ENCODE measurements at regions not wholly inside any gene's neighbourhood (a gene's known extent, or its start where the extent isn't known, plus 50 kb on each side); places are given as distances from the start of the nearest gene placed in this dataset.

DNA sequence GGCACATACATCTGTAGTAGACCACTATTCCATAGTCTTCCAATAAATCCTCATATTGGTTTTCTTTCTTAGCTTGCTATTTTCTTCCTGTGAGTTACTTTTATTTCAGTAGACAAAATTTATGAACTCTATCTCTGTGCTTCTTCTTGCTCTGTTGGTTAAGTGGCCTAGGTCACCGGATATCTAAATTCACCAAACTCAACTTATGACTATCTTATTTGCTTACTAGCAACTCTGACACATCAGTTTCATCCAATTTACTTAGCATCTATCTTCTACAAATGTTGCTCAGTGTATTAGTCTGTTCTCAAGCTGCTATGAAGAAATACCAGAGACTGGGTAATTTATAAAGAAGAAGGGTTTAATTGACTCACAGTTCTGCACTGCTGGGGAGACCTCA lies 432.5 kb upstream of the FSIP2 start:
- H3K36me3 ChIP-seq (ENCODE audit: control insufficient read depth, insufficient read depth, low read length) = no peaks in the 10 kb centered on the region
- in situ Hi-C loops (cut with HindIII; ENCODE audit: low pct_unique_long_range_greater_than_20kb, low sequenced_read_pairs) (no loop called here), intact Hi-C loops (cut with micrococcal nuclease; ENCODE audit: unreplicated experiment) (no loop called here)
- H3K27me3 ChIP-seq (ENCODE audit: control insufficient read depth, insufficient read depth, low read length) = no peaks in the 10 kb centered on the region
- H3K27ac ChIP-seq (ENCODE audit: low read length) = no peak overlapping the region
- no peak overlapping the region for H3K4me3 ChIP-seq (ENCODE audit: low read depth in 2 of 2, low read length in 2 of 2)
- ChIA-PET POLR2A (no interaction called here), CTCF (no interaction called here)
- DNase-seq (ENCODE audit: low read depth, low spot score) (no peak), ATAC-seq (no peak)
- TF ChIP-seq SIN3A (IDR thresholded peaks at IDR 0.05; ENCODE audit: borderline replicate concordance, insufficient read depth, low read depth, low read length) (no peak), TCF7L2 (IDR thresholded peaks at IDR 0.05; ENCODE audit: low read depth, low read length) (no peak), POLR2AphosphoS5 (IDR thresholded peaks at IDR 0.05; ENCODE audit: low read depth, low read length) (no peak)
- TF ChIP-seq, protein P1, sequence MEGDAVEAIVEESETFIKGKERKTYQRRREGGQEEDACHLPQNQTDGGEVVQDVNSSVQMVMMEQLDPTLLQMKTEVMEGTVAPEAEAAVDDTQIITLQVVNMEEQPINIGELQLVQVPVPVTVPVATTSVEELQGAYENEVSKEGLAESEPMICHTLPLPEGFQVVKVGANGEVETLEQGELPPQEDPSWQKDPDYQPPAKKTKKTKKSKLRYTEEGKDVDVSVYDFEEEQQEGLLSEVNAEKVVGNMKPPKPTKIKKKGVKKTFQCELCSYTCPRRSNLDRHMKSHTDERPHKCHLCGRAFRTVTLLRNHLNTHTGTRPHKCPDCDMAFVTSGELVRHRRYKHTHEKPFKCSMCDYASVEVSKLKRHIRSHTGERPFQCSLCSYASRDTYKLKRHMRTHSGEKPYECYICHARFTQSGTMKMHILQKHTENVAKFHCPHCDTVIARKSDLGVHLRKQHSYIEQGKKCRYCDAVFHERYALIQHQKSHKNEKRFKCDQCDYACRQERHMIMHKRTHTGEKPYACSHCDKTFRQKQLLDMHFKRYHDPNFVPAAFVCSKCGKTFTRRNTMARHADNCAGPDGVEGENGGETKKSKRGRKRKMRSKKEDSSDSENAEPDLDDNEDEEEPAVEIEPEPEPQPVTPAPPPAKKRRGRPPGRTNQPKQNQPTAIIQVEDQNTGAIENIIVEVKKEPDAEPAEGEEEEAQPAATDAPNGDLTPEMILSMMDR (IDR thresholded peaks at IDR 0.05) = no peak
- TF ChIP-seq, protein P2, sequence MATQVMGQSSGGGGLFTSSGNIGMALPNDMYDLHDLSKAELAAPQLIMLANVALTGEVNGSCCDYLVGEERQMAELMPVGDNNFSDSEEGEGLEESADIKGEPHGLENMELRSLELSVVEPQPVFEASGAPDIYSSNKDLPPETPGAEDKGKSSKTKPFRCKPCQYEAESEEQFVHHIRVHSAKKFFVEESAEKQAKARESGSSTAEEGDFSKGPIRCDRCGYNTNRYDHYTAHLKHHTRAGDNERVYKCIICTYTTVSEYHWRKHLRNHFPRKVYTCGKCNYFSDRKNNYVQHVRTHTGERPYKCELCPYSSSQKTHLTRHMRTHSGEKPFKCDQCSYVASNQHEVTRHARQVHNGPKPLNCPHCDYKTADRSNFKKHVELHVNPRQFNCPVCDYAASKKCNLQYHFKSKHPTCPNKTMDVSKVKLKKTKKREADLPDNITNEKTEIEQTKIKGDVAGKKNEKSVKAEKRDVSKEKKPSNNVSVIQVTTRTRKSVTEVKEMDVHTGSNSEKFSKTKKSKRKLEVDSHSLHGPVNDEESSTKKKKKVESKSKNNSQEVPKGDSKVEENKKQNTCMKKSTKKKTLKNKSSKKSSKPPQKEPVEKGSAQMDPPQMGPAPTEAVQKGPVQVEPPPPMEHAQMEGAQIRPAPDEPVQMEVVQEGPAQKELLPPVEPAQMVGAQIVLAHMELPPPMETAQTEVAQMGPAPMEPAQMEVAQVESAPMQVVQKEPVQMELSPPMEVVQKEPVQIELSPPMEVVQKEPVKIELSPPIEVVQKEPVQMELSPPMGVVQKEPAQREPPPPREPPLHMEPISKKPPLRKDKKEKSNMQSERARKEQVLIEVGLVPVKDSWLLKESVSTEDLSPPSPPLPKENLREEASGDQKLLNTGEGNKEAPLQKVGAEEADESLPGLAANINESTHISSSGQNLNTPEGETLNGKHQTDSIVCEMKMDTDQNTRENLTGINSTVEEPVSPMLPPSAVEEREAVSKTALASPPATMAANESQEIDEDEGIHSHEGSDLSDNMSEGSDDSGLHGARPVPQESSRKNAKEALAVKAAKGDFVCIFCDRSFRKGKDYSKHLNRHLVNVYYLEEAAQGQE (IDR thresholded peaks at IDR 0.05; ENCODE audit: insufficient read depth in 1 of 2, low read depth in 2 of 2, low read length in 1 of 2) = no peak
- no TSS peak for BruUV-seq (replicated peaks)
- H3K4me1 ChIP-seq (ENCODE audit: control insufficient read depth, insufficient read depth, low read length) = no peaks in the 10 kb centered on the region
- no peaks in the 10 kb centered on the region for H3K9me3 ChIP-seq (ENCODE audit: control insufficient read depth, insufficient read depth, low read depth, low read length)

DNA sequence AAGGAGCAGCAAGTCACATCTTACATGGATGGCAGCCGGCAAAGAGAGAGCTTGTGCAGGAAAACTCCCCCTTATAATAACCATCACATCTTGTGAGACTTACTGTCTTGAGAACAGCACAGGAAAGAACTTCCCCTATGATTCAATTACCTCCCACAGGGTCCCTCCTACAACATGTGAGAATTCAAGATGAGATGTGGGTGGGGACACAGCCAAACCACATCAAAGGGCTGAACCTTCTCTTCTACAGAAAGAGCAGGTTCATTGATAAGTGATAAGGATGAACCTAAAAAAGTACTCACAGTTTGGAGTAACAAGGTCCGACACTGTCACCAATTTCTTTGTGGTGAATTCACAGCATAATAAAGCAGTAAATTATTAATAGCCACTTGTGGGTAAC lies 422.2 kb upstream of the FSIP2 start:
- CTCF ChIA-PET = no interaction called here
- TF ChIP-seq SIN3A (IDR thresholded peaks at IDR 0.05; ENCODE audit: borderline replicate concordance, insufficient read depth, low read depth, low read length) (no peak), POLR2AphosphoS5 (IDR thresholded peaks at IDR 0.05; ENCODE audit: low read depth, low read length) (no peak), TCF7L2 (IDR thresholded peaks at IDR 0.05; ENCODE audit: low read depth, low read length) (no peak)
- TF ChIP-seq, protein P2 (IDR thresholded peaks at IDR 0.05; ENCODE audit: insufficient read depth in 1 of 2, low read depth in 2 of 2, low read length in 1 of 2) = no peak
- TF ChIP-seq, protein P1 (IDR thresholded peaks at IDR 0.05) = no peak
- Histone ChIP-seq H3K27me3 (ENCODE audit: control insufficient read depth, insufficient read depth, low read length) (no peaks in the 10 kb centered on the region), H3K4me1 (ENCODE audit: control insufficient read depth, insufficient read depth, low read length) (no peaks in the 10 kb centered on the region), H3K4me3 (ENCODE audit: low read depth in 2 of 2, low read length in 2 of 2) (no peak overlapping the region), H3K9me3 (ENCODE audit: control insufficient read depth, insufficient read depth, low read depth, low read length) (no peaks in the 10 kb centered on the region), H3K27ac (ENCODE audit: low read length) (no peak overlapping the region), H3K36me3 (ENCODE audit: control insufficient read depth, insufficient read depth, low read length) (no peaks in the 10 kb centered on the region)
- intact Hi-C loops (cut with micrococcal nuclease; ENCODE audit: unreplicated experiment) (no loop called here), in situ Hi-C loops (cut with HindIII; ENCODE audit: low pct_unique_long_range_greater_than_20kb, low sequenced_read_pairs) (no loop called here)
- DNase-seq (ENCODE audit: low read depth, low spot score) = no peak
- ATAC-seq = no peak
- BruUV-seq (replicated peaks) = no TSS peak
- POLR2A ChIA-PET = no interaction called here

All from Panc1 (cell line).